ENCODE measurements at regions not wholly inside any gene's neighbourhood (a gene's known extent, or its start where the extent isn't known, plus 50 kb on each side); places are given as distances from the start of the nearest gene placed in this dataset.

DNA sequence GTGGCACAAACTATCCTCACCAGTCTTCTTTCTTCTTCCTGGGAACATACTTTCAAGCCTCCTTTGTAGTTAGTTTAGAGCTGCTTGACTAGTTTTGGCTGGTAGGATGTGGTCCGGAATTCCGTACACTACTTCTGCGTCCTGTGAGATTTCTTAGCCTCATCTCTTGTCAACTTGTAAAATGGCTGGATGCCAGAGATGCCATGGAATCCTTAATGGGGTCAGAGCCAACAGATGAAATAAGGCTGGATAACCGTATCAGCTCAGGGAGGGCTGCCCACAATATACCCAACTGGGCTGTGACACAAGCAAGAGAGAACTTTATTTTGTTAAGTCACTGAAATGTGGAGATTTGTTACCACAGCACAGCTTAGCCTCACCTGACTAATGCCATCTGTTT, 466.9 kb upstream of the MDFIC2 start:
- Histone ChIP-seq H3K4me3 (no peak overlapping the region), H3K4me1 (no peaks in the 10 kb centered on the region), H3K27ac (no peak overlapping the region), H3K36me3 (no peaks in the 10 kb centered on the region), H3K9me3 (no peaks in the 10 kb centered on the region), H3K27me3 (no peaks in the 10 kb centered on the region)
- in situ Hi-C loops (cut with MboI; ENCODE audit: low sequenced_read_pairs in 4 of 4), result no loop called here
- intact Hi-C loops (cut with DNase I; ENCODE audit: low total_unique reads), result no loop called here
- DNase-seq (no peak), ATAC-seq (no peak)
- TF ChIP-seq, protein P1, sequence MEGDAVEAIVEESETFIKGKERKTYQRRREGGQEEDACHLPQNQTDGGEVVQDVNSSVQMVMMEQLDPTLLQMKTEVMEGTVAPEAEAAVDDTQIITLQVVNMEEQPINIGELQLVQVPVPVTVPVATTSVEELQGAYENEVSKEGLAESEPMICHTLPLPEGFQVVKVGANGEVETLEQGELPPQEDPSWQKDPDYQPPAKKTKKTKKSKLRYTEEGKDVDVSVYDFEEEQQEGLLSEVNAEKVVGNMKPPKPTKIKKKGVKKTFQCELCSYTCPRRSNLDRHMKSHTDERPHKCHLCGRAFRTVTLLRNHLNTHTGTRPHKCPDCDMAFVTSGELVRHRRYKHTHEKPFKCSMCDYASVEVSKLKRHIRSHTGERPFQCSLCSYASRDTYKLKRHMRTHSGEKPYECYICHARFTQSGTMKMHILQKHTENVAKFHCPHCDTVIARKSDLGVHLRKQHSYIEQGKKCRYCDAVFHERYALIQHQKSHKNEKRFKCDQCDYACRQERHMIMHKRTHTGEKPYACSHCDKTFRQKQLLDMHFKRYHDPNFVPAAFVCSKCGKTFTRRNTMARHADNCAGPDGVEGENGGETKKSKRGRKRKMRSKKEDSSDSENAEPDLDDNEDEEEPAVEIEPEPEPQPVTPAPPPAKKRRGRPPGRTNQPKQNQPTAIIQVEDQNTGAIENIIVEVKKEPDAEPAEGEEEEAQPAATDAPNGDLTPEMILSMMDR (IDR thresholded peaks at IDR 0.05 in 4 of 5, conservative IDR thresholded peaks at IDR 0.05 in 1 of 5), result no peak
- no peak for TF ChIP-seq POLR2A (IDR thresholded peaks at IDR 0.05)

DNA sequence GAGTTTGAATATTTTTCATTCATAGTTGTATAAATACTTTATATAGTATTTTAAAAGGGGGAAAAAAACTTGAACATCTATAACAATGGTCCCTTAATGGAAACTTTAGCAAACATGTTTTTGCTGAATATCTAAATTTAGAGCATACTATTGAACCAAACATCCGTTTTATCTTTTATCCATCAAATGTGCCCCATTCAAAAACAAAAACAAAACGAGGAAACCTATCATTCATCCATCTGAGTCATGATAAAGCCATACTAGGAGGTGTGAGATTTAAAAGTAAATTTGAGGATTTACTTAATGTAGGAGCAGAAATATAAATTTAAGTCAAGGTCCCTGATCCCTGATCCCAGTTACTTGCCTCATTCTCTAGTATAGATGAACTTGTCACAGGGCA, 463.6 kb upstream of the MDFIC2 start:
- Histone ChIP-seq H3K27ac (no peak overlapping the region), H3K4me1 (no peaks in the 10 kb centered on the region), H3K27me3 (no peaks in the 10 kb centered on the region), H3K4me3 (no peak overlapping the region), H3K36me3 (no peaks in the 10 kb centered on the region), H3K9me3 (no peaks in the 10 kb centered on the region)
- ATAC-seq (no peak), DNase-seq (no peak)
- intact Hi-C loops (cut with DNase I; ENCODE audit: low total_unique reads) (no loop called here), in situ Hi-C loops (cut with MboI; ENCODE audit: low sequenced_read_pairs in 4 of 4) (no loop called here)
- TF ChIP-seq, protein P1 (IDR thresholded peaks at IDR 0.05 in 4 of 5, conservative IDR thresholded peaks at IDR 0.05 in 1 of 5), result no peak
- no peak for TF ChIP-seq POLR2A (IDR thresholded peaks at IDR 0.05)

- H3K9me3 ChIP-seq, result no peaks in the 10 kb centered on the region
- no peak overlapping the region for H3K4me3 ChIP-seq
- no peak for DNase-seq
- H3K27me3 ChIP-seq, result no peaks in the 10 kb centered on the region
- no peaks in the 10 kb centered on the region for H3K4me1 ChIP-seq
- in situ Hi-C loops (cut with MboI; ENCODE audit: low sequenced_read_pairs in 4 of 4) (no loop called here), intact Hi-C loops (cut with DNase I; ENCODE audit: low total_unique reads) (no loop called here)
- no peak for ATAC-seq
- no peak overlapping the region for H3K27ac ChIP-seq
- H3K36me3 ChIP-seq, result no peaks in the 10 kb centered on the region
- no peak for TF ChIP-seq POLR2A (IDR thresholded peaks at IDR 0.05)
- TF ChIP-seq, protein P1 (IDR thresholded peaks at IDR 0.05 in 4 of 5, conservative IDR thresholded peaks at IDR 0.05 in 1 of 5), result no peak
Observed at GRCh38 chr3:70775257-70775656, 462.8 kb upstream of the MDFIC2 start.

DNA sequence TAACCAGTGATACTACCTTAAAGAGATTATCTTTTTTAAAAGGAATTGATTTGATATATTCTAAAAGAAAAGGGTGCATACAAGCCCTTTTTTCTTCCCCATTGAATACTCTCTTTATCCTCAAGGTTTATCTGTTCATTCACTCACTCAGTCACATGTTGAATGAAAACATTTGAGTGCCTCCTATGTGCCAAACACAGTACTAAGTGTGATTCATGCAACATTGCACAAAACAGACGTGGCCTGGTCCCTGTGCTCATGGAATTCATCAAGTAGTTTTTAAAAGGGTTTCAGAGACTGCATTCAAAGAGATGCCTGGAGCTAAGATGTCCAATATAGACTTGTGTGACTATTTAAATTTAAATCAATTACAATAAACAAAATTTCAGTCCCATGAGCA, 462.2 kb upstream of the MDFIC2 start:
- in situ Hi-C loops (cut with MboI; ENCODE audit: low sequenced_read_pairs in 4 of 4), result no loop called here
- Histone ChIP-seq H3K27ac (no peak overlapping the region), H3K36me3 (no peaks in the 10 kb centered on the region), H3K4me1 (no peaks in the 10 kb centered on the region), H3K4me3 (no peak overlapping the region), H3K9me3 (no peaks in the 10 kb centered on the region), H3K27me3 (no peaks in the 10 kb centered on the region)
- DNase-seq, result no peak
- intact Hi-C loops (cut with DNase I; ENCODE audit: low total_unique reads), result no loop called here
- no peak for TF ChIP-seq POLR2A (IDR thresholded peaks at IDR 0.05)
- TF ChIP-seq, protein P1 (IDR thresholded peaks at IDR 0.05 in 4 of 5, conservative IDR thresholded peaks at IDR 0.05 in 1 of 5), result no peak
- no peak for ATAC-seq

- Histone ChIP-seq H3K4me3 (no peak overlapping the region), H3K9me3 (no peaks in the 10 kb centered on the region), H3K27me3 (no peaks in the 10 kb centered on the region), H3K27ac (no peak overlapping the region), H3K4me1 (no peaks in the 10 kb centered on the region), H3K36me3 (no peaks in the 10 kb centered on the region)
- ATAC-seq (no peak), DNase-seq (no peak)
- in situ Hi-C loops (cut with MboI; ENCODE audit: low sequenced_read_pairs in 4 of 4), result no loop called here
- intact Hi-C loops (cut with DNase I; ENCODE audit: low total_unique reads), result no loop called here
- TF ChIP-seq, protein P1 (IDR thresholded peaks at IDR 0.05 in 4 of 5, conservative IDR thresholded peaks at IDR 0.05 in 1 of 5), result no peak
- no peak for TF ChIP-seq POLR2A (IDR thresholded peaks at IDR 0.05)
Observed at GRCh38 chr3:70771426-70772147, 459.1 kb upstream of the MDFIC2 start.

Measured in gastrocnemius medialis (tissue), 4 donors.